ENCODE measurements at regions not wholly inside any gene's neighbourhood (a gene's known extent, or its start where the extent isn't known, plus 50 kb on each side); places are given as distances from the start of the nearest gene placed in this dataset.

DNA sequence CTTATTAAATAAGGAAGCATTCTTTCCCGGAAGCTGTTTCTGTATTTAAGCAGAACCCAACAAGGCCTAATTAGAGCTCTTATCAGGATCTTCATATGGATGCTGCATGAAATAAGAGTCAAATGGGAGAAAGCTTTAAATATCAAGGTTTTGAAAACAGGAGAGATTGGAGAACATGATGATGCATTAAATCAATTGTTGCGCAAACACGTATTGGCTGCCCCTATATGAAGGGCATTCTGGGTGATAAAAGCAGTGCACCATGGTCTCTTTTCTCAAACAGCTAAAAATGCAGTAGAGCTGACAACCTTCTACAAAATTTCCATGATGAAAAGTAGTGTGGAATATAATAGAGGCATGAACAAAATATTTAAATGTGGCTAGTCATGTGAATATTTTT lies 98.9 kb downstream of the TBXT start:
- TF ChIP-seq, protein P1, sequence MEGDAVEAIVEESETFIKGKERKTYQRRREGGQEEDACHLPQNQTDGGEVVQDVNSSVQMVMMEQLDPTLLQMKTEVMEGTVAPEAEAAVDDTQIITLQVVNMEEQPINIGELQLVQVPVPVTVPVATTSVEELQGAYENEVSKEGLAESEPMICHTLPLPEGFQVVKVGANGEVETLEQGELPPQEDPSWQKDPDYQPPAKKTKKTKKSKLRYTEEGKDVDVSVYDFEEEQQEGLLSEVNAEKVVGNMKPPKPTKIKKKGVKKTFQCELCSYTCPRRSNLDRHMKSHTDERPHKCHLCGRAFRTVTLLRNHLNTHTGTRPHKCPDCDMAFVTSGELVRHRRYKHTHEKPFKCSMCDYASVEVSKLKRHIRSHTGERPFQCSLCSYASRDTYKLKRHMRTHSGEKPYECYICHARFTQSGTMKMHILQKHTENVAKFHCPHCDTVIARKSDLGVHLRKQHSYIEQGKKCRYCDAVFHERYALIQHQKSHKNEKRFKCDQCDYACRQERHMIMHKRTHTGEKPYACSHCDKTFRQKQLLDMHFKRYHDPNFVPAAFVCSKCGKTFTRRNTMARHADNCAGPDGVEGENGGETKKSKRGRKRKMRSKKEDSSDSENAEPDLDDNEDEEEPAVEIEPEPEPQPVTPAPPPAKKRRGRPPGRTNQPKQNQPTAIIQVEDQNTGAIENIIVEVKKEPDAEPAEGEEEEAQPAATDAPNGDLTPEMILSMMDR (conservative IDR thresholded peaks at IDR 0.05; ENCODE audit: low read depth in 2 of 2), result no peak
- TF ChIP-seq EZH2 (IDR thresholded peaks at IDR 0.05; ENCODE audit: low read depth, unreplicated experiment), result no peak
- TF ChIP-seq POLR2AphosphoS5 (IDR thresholded peaks at IDR 0.05; ENCODE audit: low read depth), result no peak
- no peak for TF ChIP-seq ZNF331 (CRISPR knock-in tag; IDR thresholded peaks at IDR 0.05; ENCODE audit: low read depth)
- TF ChIP-seq, protein P2, sequence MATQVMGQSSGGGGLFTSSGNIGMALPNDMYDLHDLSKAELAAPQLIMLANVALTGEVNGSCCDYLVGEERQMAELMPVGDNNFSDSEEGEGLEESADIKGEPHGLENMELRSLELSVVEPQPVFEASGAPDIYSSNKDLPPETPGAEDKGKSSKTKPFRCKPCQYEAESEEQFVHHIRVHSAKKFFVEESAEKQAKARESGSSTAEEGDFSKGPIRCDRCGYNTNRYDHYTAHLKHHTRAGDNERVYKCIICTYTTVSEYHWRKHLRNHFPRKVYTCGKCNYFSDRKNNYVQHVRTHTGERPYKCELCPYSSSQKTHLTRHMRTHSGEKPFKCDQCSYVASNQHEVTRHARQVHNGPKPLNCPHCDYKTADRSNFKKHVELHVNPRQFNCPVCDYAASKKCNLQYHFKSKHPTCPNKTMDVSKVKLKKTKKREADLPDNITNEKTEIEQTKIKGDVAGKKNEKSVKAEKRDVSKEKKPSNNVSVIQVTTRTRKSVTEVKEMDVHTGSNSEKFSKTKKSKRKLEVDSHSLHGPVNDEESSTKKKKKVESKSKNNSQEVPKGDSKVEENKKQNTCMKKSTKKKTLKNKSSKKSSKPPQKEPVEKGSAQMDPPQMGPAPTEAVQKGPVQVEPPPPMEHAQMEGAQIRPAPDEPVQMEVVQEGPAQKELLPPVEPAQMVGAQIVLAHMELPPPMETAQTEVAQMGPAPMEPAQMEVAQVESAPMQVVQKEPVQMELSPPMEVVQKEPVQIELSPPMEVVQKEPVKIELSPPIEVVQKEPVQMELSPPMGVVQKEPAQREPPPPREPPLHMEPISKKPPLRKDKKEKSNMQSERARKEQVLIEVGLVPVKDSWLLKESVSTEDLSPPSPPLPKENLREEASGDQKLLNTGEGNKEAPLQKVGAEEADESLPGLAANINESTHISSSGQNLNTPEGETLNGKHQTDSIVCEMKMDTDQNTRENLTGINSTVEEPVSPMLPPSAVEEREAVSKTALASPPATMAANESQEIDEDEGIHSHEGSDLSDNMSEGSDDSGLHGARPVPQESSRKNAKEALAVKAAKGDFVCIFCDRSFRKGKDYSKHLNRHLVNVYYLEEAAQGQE (IDR thresholded peaks at IDR 0.05; ENCODE audit: unreplicated experiment), result no peak

Data from GM23338 (cell line).